ENCODE measurements at regions not wholly inside any gene's neighbourhood (a gene's known extent, or its start where the extent isn't known, plus 50 kb on each side); places are given as distances from the start of the nearest gene placed in this dataset.

GRCh38 chr6:12422848-12423247 lies 132.7 kb downstream of the EDN1 start:
- Mint-ChIP-seq H3K9me3 (peaks cover 3 to 4% of the 10 kb centered on the region in 2 experiments; a peak in 3 of 5 replicates), H3K4me3 (no peak overlapping the region), H3K27me3 (ENCODE audit: low read depth) (no peaks in the 10 kb centered on the region), H3K36me3 (ENCODE audit: insufficient read depth in 1 of 3, low read depth in 3 of 3) (peaks cover 0 to 3% (median 2%) of the 10 kb centered on the region in 3 experiments; a peak in 4 of 7 replicates), H3K4me1 (peaks cover 29 to 41% of the 10 kb centered on the region in 2 experiments), H3K27ac (peak overlapping the region in 1 of 3 experiments; percentile 24; a peak in 1 of 7 replicates)
- no peak overlapping the region for H2BK120ac ChIP-seq (ENCODE audit: low read depth, low read length, poor library complexity, severe bottlenecking)
- H3K79me1 ChIP-seq (ENCODE audit: insufficient read depth, low read depth, low read length, poor library complexity, severe bottlenecking), result no peaks in the 10 kb centered on the region
- no peak overlapping the region for H3K4me2 ChIP-seq (ENCODE audit: insufficient read depth, insufficient read length, low read length)
- no peak overlapping the region for H2BK12ac ChIP-seq (ENCODE audit: insufficient read length, low read depth, low read length)
- no peak for TF ChIP-seq CTCF (conservative IDR thresholded peaks at IDR 0.05)
- DNase-seq, result no peak
- H3K27me3 ChIP-seq (ENCODE audit: insufficient read depth, low read length), result no peaks in the 10 kb centered on the region
- WGBS (ENCODE audit: extremely low coverage, insufficient read length, low lambda C conversion rate), result no CpG with 5 or more reads among the region's 8 CpGs
- no peak overlapping the region for H2BK15ac ChIP-seq (ENCODE audit: low read depth, low read length)
- H2AFZ ChIP-seq (ENCODE audit: low read length), result no peak overlapping the region
- H3K9me3 ChIP-seq (ENCODE audit: control insufficient read depth, low read depth, low read length), result no peaks in the 10 kb centered on the region
- no peak overlapping the region for H3K56ac ChIP-seq (ENCODE audit: insufficient read length, low read depth, low read length)
- H4K8ac ChIP-seq (replicated peaks; ENCODE audit: insufficient read length, low read depth, low read length), result no peak overlapping the region
- no peak overlapping the region for H3T11ph ChIP-seq (ENCODE audit: low read length)
- no peak overlapping the region for H3K14ac ChIP-seq (ENCODE audit: insufficient read depth, low read length)
- H4K5ac ChIP-seq (ENCODE audit: insufficient read length, low read depth, low read length), result no peak overlapping the region
- no peak overlapping the region for H3K23ac ChIP-seq (ENCODE audit: insufficient read length, low read depth, low read length)
- H3K18ac ChIP-seq (ENCODE audit: insufficient read length, low read depth, low read length), result no peak overlapping the region
- H3K4me1 ChIP-seq (ENCODE audit: insufficient read depth, low read length), result peaks cover 3% of the 10 kb centered on the region; the same call in 1 of the 2 replicates
- no peak overlapping the region for H2AK5ac ChIP-seq (ENCODE audit: insufficient read length, low read length)
- H3K23me2 ChIP-seq (ENCODE audit: insufficient read length, low read depth, low read length, poor library complexity, severe bottlenecking), result no peaks in the 10 kb centered on the region
- H3K9ac ChIP-seq (ENCODE audit: extremely low read depth, insufficient read length, low read length), result no peak overlapping the region
- H3K79me2 ChIP-seq (ENCODE audit: insufficient read depth, low read length), result no peaks in the 10 kb centered on the region
- no peak overlapping the region for H2BK5ac ChIP-seq (ENCODE audit: insufficient read length, low read length)
- H3K4ac ChIP-seq (ENCODE audit: low read depth, low read length), result no peak overlapping the region
- H2BK20ac ChIP-seq (ENCODE audit: low read depth, low read length, poor library complexity, severe bottlenecking), result no peak overlapping the region
- no peak overlapping the region for H4K91ac ChIP-seq (ENCODE audit: insufficient read length, low read depth, low read length)
- H3K27ac ChIP-seq (ENCODE audit: insufficient read length, low read depth, low read length), result no peak overlapping the region
- no peaks in the 10 kb centered on the region for H4K20me1 ChIP-seq (ENCODE audit: control insufficient read depth, insufficient read depth, insufficient read length)

All from H9 (cell line).